ENCODE measurements at regions not wholly inside any gene's neighbourhood (a gene's known extent, or its start where the extent isn't known, plus 50 kb on each side); places are given as distances from the start of the nearest gene placed in this dataset.

- no TSS peak for BruUV-seq (replicated peaks)
These were observed 969.0 kb upstream of the ALCAM start for GRCh38 chr3:104397713-104398112.

More at GRCh38 chr3:104397713-104398112, 969.0 kb upstream of the ALCAM start:
- ATAC-seq (no peak), FAIRE-seq (no peak), DNase-seq (ENCODE audit: low read depth, low spot score) (no peak)
- 44% methylated on average over 1 of the region's 1 CpG for WGBS (ENCODE audit: insufficient coverage, insufficient replicate concordance, low lambda C conversion rate, missing lambda C conversion rate)
- intact Hi-C loops (cut with micrococcal nuclease; ENCODE audit: unreplicated experiment) = no loop called here
- CTCF ChIA-PET = no interaction called here
- RAD21 ChIA-PET (ENCODE audit: unreplicated experiment) = no interaction called here
- Histone ChIP-seq H3K36me3 (ENCODE audit: control insufficient read depth in 2 of 2, insufficient read depth in 2 of 2, low read length in 1 of 2) (no peaks in the 10 kb centered on the region), H3K9ac (ENCODE audit: control insufficient read depth, insufficient read depth, low read length) (no peak overlapping the region), H3K4me2 (ENCODE audit: control insufficient read depth, insufficient read depth) (no peak overlapping the region), H3K9me3 (replicated peaks; ENCODE audit: control insufficient read depth, insufficient read depth, low read length) (no peaks in the 10 kb centered on the region), H3K27me3 (replicated peaks in 1 of 2; ENCODE audit: control insufficient read depth in 2 of 2, insufficient read depth in 2 of 2, low read length in 1 of 2) (no peaks in the 10 kb centered on the region), H3K79me2 (ENCODE audit: control insufficient read depth, insufficient read depth, low read length) (no peaks in the 10 kb centered on the region), H3K4me1 (ENCODE audit: control insufficient read depth, insufficient read depth, low read length) (no peaks in the 10 kb centered on the region), H4K20me1 (ENCODE audit: control insufficient read depth, insufficient read depth) (no peaks in the 10 kb centered on the region), H2AFZ (ENCODE audit: control insufficient read depth, low read depth, low read length) (no peak overlapping the region), H3K4me3 (no peak overlapping the region), H3K27ac (ENCODE audit: control insufficient read depth, insufficient read depth) (no peak overlapping the region)
- SMC1A ChIA-PET (ENCODE audit: uncharacterized antibody, unreplicated experiment) = interaction anchor here (1.0 kb wide), 1 partner anchor 9 kb away, joined by 3 read pairs; no protein-coding TSS in a partner anchor
- in situ Hi-C loops (cut with MboI) = no loop called here
- POLR2A ChIA-PET = no interaction called here
- TF ChIP-seq ASH2L (IDR thresholded peaks at IDR 0.05; ENCODE audit: borderline replicate concordance, low read depth) (no peak), PAX5 (IDR thresholded peaks at IDR 0.05; ENCODE audit: borderline replicate concordance, low read depth, low read length) (no peak), TARDBP (IDR thresholded peaks at IDR 0.05; ENCODE audit: borderline replicate concordance) (no peak), ZNF24 (IDR thresholded peaks at IDR 0.05) (no peak), NR2C2 (IDR thresholded peaks at IDR 0.05; ENCODE audit: borderline replicate concordance, control insufficient read depth, insufficient read length, low read depth) (no peak), IKZF2 (IDR thresholded peaks at IDR 0.05) (no peak), ATF7 (IDR thresholded peaks at IDR 0.05; ENCODE audit: low read depth) (no peak), SUPT20H (IDR thresholded peaks at IDR 0.05; ENCODE audit: borderline replicate concordance, control insufficient read depth, low read depth, low read length) (no peak), NBN (IDR thresholded peaks at IDR 0.05) (no peak), CHD2 (IDR thresholded peaks at IDR 0.05; ENCODE audit: borderline replicate concordance, low read depth, low read length) (no peak), E2F8 (IDR thresholded peaks at IDR 0.05; ENCODE audit: low read depth, partially characterized antibody) (no peak), CEBPZ (IDR thresholded peaks at IDR 0.05; ENCODE audit: low read depth, low read length) (no peak), E4F1 (IDR thresholded peaks at IDR 0.05; ENCODE audit: borderline replicate concordance, partially characterized antibody) (no peak), ZNF384 (IDR thresholded peaks at IDR 0.05; ENCODE audit: borderline replicate concordance, low read depth, low read length) (no peak), STAT3 (IDR thresholded peaks at IDR 0.05; ENCODE audit: low read depth, low read length) (no peak)
